Loucy (cell line): ENCODE measurements at regions not wholly inside any gene's neighbourhood (a gene's known extent, or its start where the extent isn't known, plus 50 kb on each side); places are given as distances from the start of the nearest gene placed in this dataset.

Source experiments
- EZH2phosphoT487 ChIP-seq: fragments of 200-600 bp; IDR thresholded peaks from 2 replicates; pipeline ENCODE4 v1.6.1; 2018; ENCODE audit warnings: antibody characterized with exemption, mild to moderate bottlenecking, moderate library complexity, borderline replicate concordance
- TF ChIP-seq, protein P1 (sequence below): fragments of 200-600 bp; sonication (generic); conservative IDR thresholded peaks from 2 replicates; pipeline ENCODE4 v1.5.1; 2014; ENCODE audit warnings: mild to moderate bottlenecking, antibody characterized with exemption, low read length

DNA sequence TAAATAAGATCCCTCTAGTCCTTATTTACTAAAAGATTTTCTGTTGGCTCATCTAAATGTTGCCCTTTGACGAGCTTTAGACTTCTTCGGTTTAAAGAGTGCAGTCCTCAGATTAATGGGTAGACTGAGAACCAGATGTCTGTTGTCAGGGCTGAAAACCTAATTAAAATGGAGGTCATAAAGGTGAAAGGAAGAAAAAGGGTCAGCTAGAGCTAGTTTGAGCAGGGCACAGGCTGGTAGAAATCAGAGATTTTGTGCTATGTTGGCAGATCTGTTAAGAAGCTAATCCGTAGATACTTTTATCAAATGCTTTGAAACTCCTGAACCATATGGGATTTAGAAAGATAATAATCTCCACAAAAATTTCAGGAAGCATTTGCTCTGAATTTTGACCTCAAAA is 959.0 kb downstream of the PLA2G4A start:
- TF ChIP-seq, protein P1, sequence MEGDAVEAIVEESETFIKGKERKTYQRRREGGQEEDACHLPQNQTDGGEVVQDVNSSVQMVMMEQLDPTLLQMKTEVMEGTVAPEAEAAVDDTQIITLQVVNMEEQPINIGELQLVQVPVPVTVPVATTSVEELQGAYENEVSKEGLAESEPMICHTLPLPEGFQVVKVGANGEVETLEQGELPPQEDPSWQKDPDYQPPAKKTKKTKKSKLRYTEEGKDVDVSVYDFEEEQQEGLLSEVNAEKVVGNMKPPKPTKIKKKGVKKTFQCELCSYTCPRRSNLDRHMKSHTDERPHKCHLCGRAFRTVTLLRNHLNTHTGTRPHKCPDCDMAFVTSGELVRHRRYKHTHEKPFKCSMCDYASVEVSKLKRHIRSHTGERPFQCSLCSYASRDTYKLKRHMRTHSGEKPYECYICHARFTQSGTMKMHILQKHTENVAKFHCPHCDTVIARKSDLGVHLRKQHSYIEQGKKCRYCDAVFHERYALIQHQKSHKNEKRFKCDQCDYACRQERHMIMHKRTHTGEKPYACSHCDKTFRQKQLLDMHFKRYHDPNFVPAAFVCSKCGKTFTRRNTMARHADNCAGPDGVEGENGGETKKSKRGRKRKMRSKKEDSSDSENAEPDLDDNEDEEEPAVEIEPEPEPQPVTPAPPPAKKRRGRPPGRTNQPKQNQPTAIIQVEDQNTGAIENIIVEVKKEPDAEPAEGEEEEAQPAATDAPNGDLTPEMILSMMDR: no peak
- no peak for TF ChIP-seq EZH2phosphoT487
